GM19468 (cell line): ENCODE measurements at regions not wholly inside any gene's neighbourhood (a gene's known extent, or its start where the extent isn't known, plus 50 kb on each side); places are given as distances from the start of the nearest gene placed in this dataset.
A peak's percentile ranks its signal among the peaks of the same experiment; 100 is the strongest.

ENCODE experiments used
- ATAC-seq: cut with Tn5 transposase; IDR thresholded peaks from one replicate; pipeline ENCODE4 v1.9.1; 2021; ENCODE audit warnings: mild to moderate bottlenecking, moderate library complexity, moderate number of reproducible peaks; ENCODE audit not compliant: unreplicated experiment; ENCODE audit errors: extremely low read depth

GRCh38 chr17:57174591-57174990 lies 81.7 kb upstream of the MSI2 start:
- peak; percentile 68 for ATAC-seq

- ATAC-seq: no peak
These were observed 77.5 kb upstream of the MSI2 start for GRCh38 chr17:57178839-57179238.

GRCh38 chr17:57182621-57183020 lies 73.7 kb upstream of the MSI2 start:
- ATAC-seq: no peak

GRCh38 chr17:57186226-57187019 lies 69.9 kb upstream of the MSI2 start:
- no peak for ATAC-seq

- ATAC-seq: no peak
These were observed 68.9 kb upstream of the MSI2 start for GRCh38 chr17:57187391-57187790.

GRCh38 chr17:57195785-57196460 lies 60.4 kb upstream of the MSI2 start:
- no peak for ATAC-seq

GRCh38 chr17:57197466-57198071 lies 58.8 kb upstream of the MSI2 start:
- ATAC-seq: no peak

- no peak for ATAC-seq
These were observed 54.8 kb upstream of the MSI2 start for GRCh38 chr17:57201481-57201880.

- no peak for ATAC-seq
These were observed 53.3 kb upstream of the MSI2 start for GRCh38 chr17:57203040-57203439.
